ENCODE measurements at regions not wholly inside any gene's neighbourhood (a gene's known extent, or its start where the extent isn't known, plus 50 kb on each side); places are given as distances from the start of the nearest gene placed in this dataset.

GRCh38 chr1:38133304-38133703, 86.7 kb upstream of the POU3F1 start:
- Histone ChIP-seq H3K27me3 (ENCODE audit: control insufficient read depth in 2 of 2, insufficient read depth in 2 of 2, low read length in 2 of 2) (peaks cover 0 to 8% of the 10 kb centered on the region in 2 experiments), H3K9ac (replicated peaks; ENCODE audit: extremely low read depth, insufficient read depth, low read length) (no peak overlapping the region), H2AFZ (ENCODE audit: low read depth, low read length) (no peak overlapping the region), H3K79me2 (ENCODE audit: control insufficient read depth, insufficient read depth, low read length) (no peaks in the 10 kb centered on the region), H4K20me1 (replicated peaks; ENCODE audit: control insufficient read depth, extremely low read depth, insufficient read depth, low read length) (no peaks in the 10 kb centered on the region), H3K9me3 (replicated peaks; ENCODE audit: control insufficient read depth, insufficient read depth, low read length) (no peaks in the 10 kb centered on the region), H3K4me2 (ENCODE audit: insufficient read depth, low read length) (no peak overlapping the region), H3K9me1 (replicated peaks; ENCODE audit: control insufficient read depth, extremely low read depth, insufficient read depth, low read length) (no peaks in the 10 kb centered on the region), H3K27ac (ENCODE audit: insufficient read depth, low read depth, low read length) (no peak overlapping the region), H3K4me3 (replicated peaks in 1 of 3; ENCODE audit: insufficient read depth in 1 of 3, low read depth in 1 of 3, low read length in 3 of 3) (no peak overlapping the region), H3K36me3 (ENCODE audit: control insufficient read depth in 2 of 2, extremely low read depth in 1 of 2, insufficient read depth in 2 of 2, low read length in 2 of 2) (no peaks in the 10 kb centered on the region), H3K4me1 (ENCODE audit: control insufficient read depth, extremely low read depth, insufficient read depth, low read length) (no peaks in the 10 kb centered on the region)
- no peak for TF ChIP-seq GATA2 (IDR thresholded peaks at IDR 0.05; ENCODE audit: insufficient read depth, insufficient read length, low read depth, low read length)
- TF ChIP-seq JUN (IDR thresholded peaks at IDR 0.05; ENCODE audit: borderline replicate concordance, insufficient read depth, insufficient read length, low read depth) = no peak
- no peak for TF ChIP-seq EZH2 (IDR thresholded peaks at IDR 0.05; ENCODE audit: borderline replicate concordance, low read depth, low read length, severe bottlenecking)
- TF ChIP-seq CTCF (IDR thresholded peaks at IDR 0.05; ENCODE audit: extremely low read depth in 1 of 2, insufficient read depth in 1 of 2, low read depth in 1 of 2, low read length in 2 of 2) = no peak
- no peak for TF ChIP-seq POLR2A (IDR thresholded peaks at IDR 0.05; ENCODE audit: low read depth, low read length)
- no peak for TF ChIP-seq MYC (IDR thresholded peaks at IDR 0.05; ENCODE audit: low read depth, low read length)
- no peak for TF ChIP-seq FOS (IDR thresholded peaks at IDR 0.05; ENCODE audit: borderline replicate concordance, insufficient read depth, low read length)
- no peak for TF ChIP-seq POLR2AphosphoS5 (IDR thresholded peaks at IDR 0.05; ENCODE audit: insufficient read depth, low read depth, low read length)
- no peak for TF ChIP-seq MAX (IDR thresholded peaks at IDR 0.05; ENCODE audit: insufficient read depth, insufficient read length)
- ChIA-PET CTCF (no interaction called here), POLR2A (no interaction called here)
- no TSS peak for BruUV-seq (replicated peaks)
- no peak for DNase-seq (ENCODE audit: low read depth, low spot score)
- FAIRE-seq = no peak
- intact Hi-C loops (cut with micrococcal nuclease) = no loop called here
- dilution Hi-C loops (cut with MboI; ENCODE audit: extremely low pct_ligation_motif_present, low sequenced_read_pairs) = no loop called here
